Upper lobe of left lung (tissue), 6 donors: ENCODE measurements at regions not wholly inside any gene's neighbourhood (a gene's known extent, or its start where the extent isn't known, plus 50 kb on each side); places are given as distances from the start of the nearest gene placed in this dataset.

Source experiments
- ATAC-seq, 2 donors: fragments of 200-7000 bp; cut with Tn5 transposase; one replicate each; pipeline ENCODE4 v1.9.1; 2022; ENCODE audit warnings: mild to moderate bottlenecking in 2 of 2, moderate library complexity in 2 of 2; ENCODE audit not compliant: low FRiP score in 2 of 2
- DNase-seq, 2 donors: peaks; one replicate each; pipeline ENCODE4 v3.0.0-alpha.2; 2019 to 2020
- H3K27ac ChIP-seq, 4 donors: fragments of 200-600 bp; sonication (generic); one replicate each; pipeline ENCODE4 v1.5.1; 2016 to 2019
- H3K27me3 ChIP-seq, 4 donors: fragments of 200-600 bp; sonication (generic); one replicate each; pipeline ENCODE4 v1.5.1; 2017 to 2019
- H3K36me3 ChIP-seq, 4 donors: fragments of 200-600 bp; sonication (generic); one replicate each; pipeline ENCODE4 v1.5.1; 2016 to 2019
- H3K4me1 ChIP-seq, 4 donors: fragments of 200-600 bp; sonication (generic); one replicate each; pipeline ENCODE4 v1.5.1; 2018 to 2019
- H3K4me3 ChIP-seq, 4 donors: fragments of 200-600 bp; sonication (generic); one replicate each; pipeline ENCODE4 v1.5.1; 2017 to 2019; ENCODE audit warnings: mild to moderate bottlenecking in 2 of 4, moderate library complexity in 1 of 4
- H3K9me3 ChIP-seq, 4 donors: fragments of 200-600 bp; sonication (generic); one replicate each; pipeline ENCODE4 v1.5.1; 2018 to 2019
- CTCF ChIP-seq, 6 experiments: fragments of 450-650 bp in 4 of 6; fragments of 200-600 bp in 2 of 6; sonication (generic) in 2 of 6; IDR thresholded peaks; one replicate each; pipeline ENCODE4 v1.5.1; 2016 to 2019; ENCODE audit warnings: antibody characterized with exemption in 6 of 6
- EP300 ChIP-seq, 4 donors: sonication (generic); formaldehyde crosslinking; IDR thresholded peaks; one replicate each; pipeline ENCODE4 v1.5.1; 2017; ENCODE audit warnings: antibody characterized with exemption in 4 of 4, control low read depth in 2 of 4
- POLR2A ChIP-seq, 4 donors: fragments of 450-650 bp; IDR thresholded peaks; one replicate each; pipeline ENCODE4 v1.5.1; 2016 to 2017; ENCODE audit warnings: antibody characterized with exemption in 4 of 4, mild to moderate bottlenecking in 2 of 4
- POLR2AphosphoS5 ChIP-seq, 2 donors: sonication (generic); formaldehyde crosslinking; IDR thresholded peaks; one replicate each; pipeline ENCODE4 v1.5.1; 2017; ENCODE audit warnings: antibody characterized with exemption in 2 of 2
- WGBS, 2 donors: methylation state at CpG; one replicate each; pipeline ENCODE4 v1.1.5; 2017 to 2018; 5-methylcytosine and 5-hydroxymethylcytosine counted together
- donor health status: DM: no; HTN: no; CAD: no; lungs with moderate emphysema.
- donor health status: DM: no; HTN: yes; CAD: no; lungs with severe emphysema.

DNA sequence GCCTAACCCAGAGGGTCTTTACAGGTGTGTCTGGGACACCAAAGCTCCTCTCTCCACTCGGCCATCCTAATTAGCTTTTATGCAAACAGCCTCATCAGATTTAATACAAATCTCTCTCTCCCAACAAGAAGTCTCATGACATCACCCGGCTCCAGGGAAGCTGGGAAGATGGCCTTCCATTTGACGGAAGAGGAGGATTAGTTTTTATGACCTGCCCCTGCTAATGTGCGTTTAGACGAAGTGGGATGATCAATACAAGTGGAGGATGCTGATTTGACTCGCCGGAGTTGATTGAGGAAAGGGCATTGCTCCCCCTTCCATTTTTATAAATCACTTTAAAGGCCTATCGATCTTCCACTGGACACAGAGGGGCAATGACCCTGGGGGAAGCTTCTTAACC, 239.2 kb downstream of the BCL11B start:
- H3K36me3 ChIP-seq: no peaks in the 10 kb centered on the region
- no peak overlapping the region for H3K27ac ChIP-seq
- no peak overlapping the region for H3K4me3 ChIP-seq
- ATAC-seq: no peak
- 87 to 91% methylated on average over 8 of the region's 8 CpGs for WGBS, 2 donors
- no peak for TF ChIP-seq POLR2AphosphoS5 (IDR thresholded peaks at IDR 0.05)
- no peak for TF ChIP-seq EP300 (IDR thresholded peaks at IDR 0.05)
- no peak for TF ChIP-seq CTCF (IDR thresholded peaks at IDR 0.05)
- no peak for TF ChIP-seq POLR2A (IDR thresholded peaks at IDR 0.05)
- no peaks in the 10 kb centered on the region for H3K9me3 ChIP-seq
- DNase-seq: no peak
- peaks cover 2 to 19% (median 10%) of the 10 kb centered on the region in 4 donors for H3K4me1 ChIP-seq
- no peaks in the 10 kb centered on the region for H3K27me3 ChIP-seq

GRCh38 chr14:99033951-99034350, 238.0 kb downstream of the BCL11B start:
- WGBS, 2 donors: 86 to 100% methylated on average over 1 to 9 of the region's 9 CpGs
- DNase-seq (no peak), ATAC-seq (no peak)
- Histone ChIP-seq H3K4me1 (peaks cover 5 to 19% (median 10%) of the 10 kb centered on the region in 4 donors), H3K27me3 (no peaks in the 10 kb centered on the region), H3K9me3 (no peaks in the 10 kb centered on the region), H3K4me3 (no peak overlapping the region), H3K36me3 (no peaks in the 10 kb centered on the region), H3K27ac (no peak overlapping the region)
- TF ChIP-seq CTCF (IDR thresholded peaks at IDR 0.05) (no peak), POLR2AphosphoS5 (IDR thresholded peaks at IDR 0.05) (no peak), POLR2A (IDR thresholded peaks at IDR 0.05) (no peak), EP300 (IDR thresholded peaks at IDR 0.05) (no peak)

- Histone ChIP-seq H3K27ac (peak overlapping the region in 3 of 4 donors; percentile 35 to 79 (median 71)), H3K9me3 (no peaks in the 10 kb centered on the region), H3K27me3 (no peaks in the 10 kb centered on the region), H3K36me3 (no peaks in the 10 kb centered on the region), H3K4me3 (no peak overlapping the region), H3K4me1 (peaks cover 5 to 19% (median 10%) of the 10 kb centered on the region in 4 donors)
- ATAC-seq (no peak), DNase-seq (no peak)
- TF ChIP-seq POLR2A (IDR thresholded peaks at IDR 0.05) (no peak), POLR2AphosphoS5 (IDR thresholded peaks at IDR 0.05) (no peak), EP300 (IDR thresholded peaks at IDR 0.05) (no peak), CTCF (IDR thresholded peaks at IDR 0.05) (no peak)
- WGBS, 2 donors: 83 to 84% methylated on average over 15 to 16 of the region's 16 CpGs
Measured at GRCh38 chr14:99034711-99035171, 237.3 kb downstream of the BCL11B start.

DNA sequence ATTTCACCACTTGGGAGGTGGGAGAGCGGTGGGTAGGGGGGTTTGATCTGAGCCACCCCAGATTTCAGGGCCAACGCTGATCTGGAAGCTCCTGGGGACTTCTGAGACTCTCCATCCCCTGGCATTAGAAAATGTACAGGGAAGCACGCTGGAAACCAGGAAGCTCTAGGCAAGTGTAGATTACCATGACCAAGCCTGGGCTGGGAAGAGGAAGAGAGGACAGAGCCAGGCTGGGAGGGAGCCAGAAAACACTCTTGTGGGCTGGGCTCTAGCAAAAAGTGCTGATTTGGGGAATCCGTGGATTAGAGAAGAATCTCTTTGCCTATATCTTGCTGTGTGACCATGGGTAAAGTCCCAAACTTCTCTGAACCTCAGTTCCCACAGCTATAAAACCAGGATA, 236.7 kb downstream of the BCL11B start:
- no peaks in the 10 kb centered on the region for H3K9me3 ChIP-seq
- no peaks in the 10 kb centered on the region for H3K36me3 ChIP-seq
- TF ChIP-seq CTCF (IDR thresholded peaks at IDR 0.05) (no peak), POLR2A (IDR thresholded peaks at IDR 0.05) (no peak), EP300 (IDR thresholded peaks at IDR 0.05) (no peak)
- H3K27me3 ChIP-seq: no peaks in the 10 kb centered on the region
- H3K4me1 ChIP-seq: peaks cover 5 to 19% (median 10%) of the 10 kb centered on the region in 4 donors
- peak in 1 of 2 donors; percentile 81 for ATAC-seq
- no peak overlapping the region for H3K4me3 ChIP-seq
- WGBS, 2 donors: 55 to 60% methylated on average over 4 of the region's 4 CpGs
- H3K27ac ChIP-seq: peak overlapping the region in 3 of 4 donors; percentile 35 to 79 (median 71)
- DNase-seq: peak in 1 of 2 donors; percentile 47
